Heart left ventricle (tissue), 13 donors: ENCODE measurements at regions not wholly inside any gene's neighbourhood (a gene's known extent, or its start where the extent isn't known, plus 50 kb on each side); places are given as distances from the start of the nearest gene placed in this dataset.

Source experiments
- POLR2A ChIP-seq, 2 donors: fragments of 450-650 bp; IDR thresholded peaks; one replicate each; pipeline ENCODE4 v1.6.1; 2017; ENCODE audit warnings: antibody characterized with exemption in 2 of 2, mild to moderate bottlenecking in 2 of 2, moderate library complexity in 2 of 2
- TF ChIP-seq, protein P1 (sequence below), 12 donors: fragments of 200-600 bp; sonication (generic) in 4 of 12; IDR thresholded peaks; one replicate each; pipeline versions ENCODE4 v1.5.0 to v1.8.0; 2018 to 2022; ENCODE audit warnings: antibody characterized with exemption in 12 of 12, mild to moderate bottlenecking in 5 of 12
- donor health status: ischemic (EF 13 %, LVEDD 7.1; RV severe dilation, severe dysfunction).
- donor health status: DM: no; HTN: yes; CAD: no.
- donor health status: DM: no; HTN: no; CAD: no.
- donor health status: ischemic (EF 25% LVEDD 6.9; RV normal size, moderate dysfunction).
- donor health status: ischemic (EF 25% LVEDD 5.7; RV mildly dilated, moderate dysfunction).
- donor health status: ischemic (EF 35%, LVEDD 5.7; RV mildly dilated, moderate dysfunction).
- donor health status: nonischemic (EF 11% LVEDD 7.7; RV severe dilation, severe dysfunction).
- donor health status: DM: yes; HTN: yes; CAD: no.
- donor health status: PGD.
- donor health status: ischemic (EF 29% LVEDD 5.4; RV normal size, mild dysfunction).
- donor health status: nonischemic (EF 23%, LVEDD 6.1; RV moderate dilation, normal function).

DNA sequence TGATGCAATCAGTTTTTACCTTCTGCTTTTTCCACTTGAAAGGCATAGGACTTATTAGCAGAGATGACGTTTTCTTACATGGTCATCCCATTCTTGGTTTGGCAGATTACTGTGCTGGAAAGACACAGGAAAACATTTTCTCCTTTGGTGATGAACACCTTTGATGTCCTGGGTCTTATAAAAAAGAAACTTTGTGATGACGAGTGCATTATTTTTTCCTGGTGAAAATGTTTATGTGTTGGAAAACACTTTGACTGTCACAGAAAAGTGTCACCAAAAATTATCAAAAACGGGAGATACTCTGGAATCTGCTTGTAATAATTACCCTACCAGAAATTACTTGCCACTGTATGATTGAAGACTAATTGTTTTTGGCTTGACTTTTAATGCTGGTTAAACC, 2020.9 kb downstream of the MAT2B start:
- TF ChIP-seq, protein P1, sequence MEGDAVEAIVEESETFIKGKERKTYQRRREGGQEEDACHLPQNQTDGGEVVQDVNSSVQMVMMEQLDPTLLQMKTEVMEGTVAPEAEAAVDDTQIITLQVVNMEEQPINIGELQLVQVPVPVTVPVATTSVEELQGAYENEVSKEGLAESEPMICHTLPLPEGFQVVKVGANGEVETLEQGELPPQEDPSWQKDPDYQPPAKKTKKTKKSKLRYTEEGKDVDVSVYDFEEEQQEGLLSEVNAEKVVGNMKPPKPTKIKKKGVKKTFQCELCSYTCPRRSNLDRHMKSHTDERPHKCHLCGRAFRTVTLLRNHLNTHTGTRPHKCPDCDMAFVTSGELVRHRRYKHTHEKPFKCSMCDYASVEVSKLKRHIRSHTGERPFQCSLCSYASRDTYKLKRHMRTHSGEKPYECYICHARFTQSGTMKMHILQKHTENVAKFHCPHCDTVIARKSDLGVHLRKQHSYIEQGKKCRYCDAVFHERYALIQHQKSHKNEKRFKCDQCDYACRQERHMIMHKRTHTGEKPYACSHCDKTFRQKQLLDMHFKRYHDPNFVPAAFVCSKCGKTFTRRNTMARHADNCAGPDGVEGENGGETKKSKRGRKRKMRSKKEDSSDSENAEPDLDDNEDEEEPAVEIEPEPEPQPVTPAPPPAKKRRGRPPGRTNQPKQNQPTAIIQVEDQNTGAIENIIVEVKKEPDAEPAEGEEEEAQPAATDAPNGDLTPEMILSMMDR (IDR thresholded peaks at IDR 0.05), result no peak
- TF ChIP-seq POLR2A (IDR thresholded peaks at IDR 0.05), result no peak
